NCI-H69 (cell line): ENCODE measurements at regions not wholly inside any gene's neighbourhood (a gene's known extent, or its start where the extent isn't known, plus 50 kb on each side); places are given as distances from the start of the nearest gene placed in this dataset.
"Not testable (repeated sequence)": the region's sequence is repeated elsewhere in the genome, so short reads cannot be mapped to it uniquely, and the experiment has no call there.

Experiments
- DNase-seq: peaks from one replicate; lab custom pipeline; 2025; lab: John Stamatoyannopoulos, UW

GRCh38 chr17:53490447-53490968 is 332.2 kb upstream of the KIF2B start:
- no peak for DNase-seq

- no peak for DNase-seq
Observed at GRCh38 chr17:53483704-53484103, 339.0 kb upstream of the KIF2B start.

DNA sequence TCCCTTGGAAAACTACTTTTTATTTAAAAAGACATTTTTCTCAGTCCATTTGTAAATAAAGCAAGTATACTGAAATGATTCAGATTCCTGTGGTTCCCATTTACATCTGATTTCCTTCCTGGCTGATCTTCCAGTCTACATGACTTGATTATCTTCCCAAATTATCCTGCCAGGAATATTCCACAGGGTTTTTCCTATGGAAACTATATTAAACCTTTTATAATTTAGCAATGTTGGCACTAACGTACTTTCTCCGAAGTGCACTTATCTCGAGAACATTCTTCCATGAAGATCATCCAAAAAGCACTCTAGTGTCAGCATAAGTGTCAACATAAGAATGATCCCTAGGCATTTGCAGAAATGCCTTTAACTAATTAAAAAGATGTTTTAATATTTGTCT is 347.7 kb upstream of the KIF2B start:
- DNase-seq, result no peak

- DNase-seq, result no peak
Observed at GRCh38 chr17:53472586-53472985, 350.1 kb upstream of the KIF2B start.

DNA sequence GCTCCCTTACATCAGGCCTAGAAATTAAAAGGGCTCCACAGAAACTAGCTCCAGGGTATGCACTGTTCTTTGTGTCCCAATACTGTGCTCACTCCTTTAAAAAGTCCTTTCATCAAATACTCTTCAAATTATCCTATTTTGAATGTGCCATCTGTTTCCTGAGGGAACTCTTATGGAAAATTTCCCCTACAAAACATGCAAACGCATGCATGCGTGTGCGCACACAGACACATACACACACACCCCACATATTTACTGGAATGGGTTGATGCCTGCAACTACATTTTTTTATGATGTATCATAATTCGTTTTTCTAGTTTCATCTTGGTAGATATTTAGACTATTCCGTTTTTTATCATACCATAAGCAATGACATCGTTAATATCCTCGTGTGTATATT is 351.2 kb upstream of the KIF2B start:
- DNase-seq, result no peak

GRCh38 chr17:53470626-53471025 is 352.1 kb upstream of the KIF2B start:
- no peak for DNase-seq

- no peak for DNase-seq
Observed at GRCh38 chr17:53466733-53467132, 356.0 kb upstream of the KIF2B start.

DNA sequence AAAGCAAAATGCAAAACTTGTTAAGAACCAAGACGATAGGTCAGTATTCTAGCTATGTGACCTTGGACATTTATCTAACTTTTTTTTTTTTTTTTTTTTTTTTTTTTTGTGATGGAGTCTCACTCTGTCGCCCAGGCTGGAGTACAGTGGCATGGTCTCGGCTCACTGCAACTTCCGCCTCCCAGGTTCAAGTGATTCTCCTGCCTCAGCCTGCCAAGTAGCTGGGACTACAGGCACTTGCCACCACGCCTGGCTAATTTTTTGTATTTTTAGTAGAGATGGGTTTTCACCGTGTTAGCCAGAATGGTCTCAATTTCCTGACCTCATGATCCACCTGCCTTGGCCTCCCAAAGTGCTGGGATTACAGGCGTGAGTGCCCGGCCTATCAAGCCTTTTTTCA is 358.3 kb upstream of the KIF2B start:
- DNase-seq, result not testable (repeated sequence)

GRCh38 chr17:53463363-53463762 is 359.4 kb upstream of the KIF2B start:
- no peak for DNase-seq

- no peak for DNase-seq
Observed at GRCh38 chr17:53462393-53462811, 360.3 kb upstream of the KIF2B start.

DNA sequence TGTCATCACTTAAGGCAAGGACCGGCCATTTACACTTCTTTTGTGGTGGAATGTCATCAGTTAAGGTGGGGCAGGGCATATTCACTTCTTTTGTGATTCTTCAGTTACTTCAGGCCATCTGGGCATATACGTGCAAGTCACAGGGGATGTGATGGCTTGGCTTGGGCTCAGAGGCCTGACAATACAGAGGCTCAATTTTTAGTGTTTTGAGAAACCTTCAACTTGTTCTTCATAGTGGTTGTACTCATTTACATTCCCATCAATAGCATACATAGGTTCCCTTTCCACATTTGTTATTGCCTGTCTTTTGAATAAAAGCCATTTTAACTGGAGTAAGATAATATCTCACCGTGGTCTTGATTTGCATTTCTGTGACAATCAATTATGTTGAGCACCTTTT is 366.8 kb upstream of the KIF2B start:
- DNase-seq, result not testable (repeated sequence)

GRCh38 chr17:53454337-53454736 is 368.4 kb upstream of the KIF2B start:
- no peak for DNase-seq

DNA sequence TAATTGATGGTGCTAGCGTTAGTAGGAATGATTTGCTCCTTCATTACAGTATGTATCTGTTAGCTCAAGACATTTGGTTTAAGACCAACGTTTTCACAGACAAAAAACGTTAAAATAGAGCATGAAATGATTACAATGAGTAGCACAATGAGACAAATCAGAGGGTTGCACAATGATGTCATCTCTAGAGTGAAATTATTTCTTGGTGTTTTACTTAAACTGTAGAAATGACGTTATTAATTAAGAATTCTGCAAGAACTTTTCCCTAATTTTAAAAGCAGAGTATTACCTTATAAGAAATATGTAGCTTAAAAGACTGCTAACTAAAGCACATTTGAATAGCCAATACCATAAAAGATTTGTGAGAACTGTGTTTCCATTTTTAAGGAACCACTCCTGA is 373.4 kb upstream of the KIF2B start:
- DNase-seq, result no peak

- DNase-seq, result no peak
Observed at GRCh38 chr17:53428913-53429312, 393.8 kb upstream of the KIF2B start.

GRCh38 chr17:53426505-53426904 is 396.2 kb upstream of the KIF2B start:
- DNase-seq, result no peak

- no peak for DNase-seq
Observed at GRCh38 chr17:53420035-53420641, 402.6 kb upstream of the KIF2B start.

DNA sequence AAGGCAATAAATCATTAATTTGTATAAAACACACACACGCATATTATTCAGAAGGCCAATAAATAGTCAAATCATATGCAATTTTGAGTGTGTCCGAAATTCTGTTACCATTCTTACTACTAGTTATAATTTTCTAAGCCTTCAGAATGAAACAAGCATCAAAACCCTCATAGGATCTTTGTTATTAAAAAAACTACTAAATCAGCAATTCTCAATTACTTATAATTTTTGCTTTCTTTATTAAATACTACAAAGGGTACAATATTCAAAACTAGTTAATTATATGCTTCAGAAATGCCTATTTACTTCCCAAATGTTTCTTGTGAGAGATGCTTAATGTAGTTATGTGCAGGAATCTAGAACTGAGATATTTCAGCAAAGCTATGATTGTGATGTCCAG is 413.1 kb upstream of the KIF2B start:
- no peak for DNase-seq

GRCh38 chr17:53406907-53407306 is 415.8 kb upstream of the KIF2B start:
- DNase-seq, result no peak

GRCh38 chr17:53391197-53391596 is 431.5 kb upstream of the KIF2B start:
- DNase-seq, result no peak

- no peak for DNase-seq
Observed at GRCh38 chr17:53390575-53390974, 432.2 kb upstream of the KIF2B start.

GRCh38 chr17:53387745-53388144 is 435.0 kb upstream of the KIF2B start:
- DNase-seq, result no peak

- DNase-seq, result peak; percentile 78
Observed at GRCh38 chr17:53353919-53354351, 468.8 kb upstream of the KIF2B start.

GRCh38 chr17:53344778-53345177 is 477.9 kb upstream of the KIF2B start:
- DNase-seq, result no peak

DNA sequence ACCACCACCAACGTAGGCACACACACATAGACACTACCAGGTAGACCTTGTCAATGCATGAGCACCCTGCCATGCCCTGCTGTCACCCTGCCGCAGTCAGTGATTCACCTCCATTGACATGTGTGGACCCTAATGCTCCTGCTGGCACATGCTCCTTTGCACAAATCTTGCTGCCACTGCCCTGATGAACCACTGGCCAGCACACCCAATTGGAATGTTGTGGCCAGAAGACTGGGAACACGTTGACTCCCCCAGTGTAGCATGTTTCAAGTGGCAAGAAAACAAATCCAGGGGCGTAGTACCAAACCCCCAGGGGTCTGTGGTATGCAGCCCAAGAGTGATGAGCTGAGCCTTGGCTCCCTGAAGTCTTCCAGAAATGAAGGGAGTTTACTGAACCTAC is 486.4 kb upstream of the KIF2B start:
- DNase-seq, result no peak
